Suprapubic skin (tissue), 4 donors: ENCODE measurements at regions not wholly inside any gene's neighbourhood (a gene's known extent, or its start where the extent isn't known, plus 50 kb on each side); places are given as distances from the start of the nearest gene placed in this dataset.
"Not testable (repeated sequence)": the region's sequence is repeated elsewhere in the genome, so short reads cannot be mapped to it uniquely, and the experiment has no call there.

Experiments used
- DNase-seq, 2 donors: peaks; one replicate each; pipeline ENCODE4 v3.0.0-alpha.2; 2019; ENCODE audit warnings: low spot score in 2 of 2
- H3K27ac ChIP-seq: fragments of 200-600 bp; sonication (generic); one replicate; pipeline ENCODE4 v1.5.1; 2019
- H3K27me3 ChIP-seq: fragments of 200-600 bp; sonication (generic); one replicate; pipeline ENCODE4 v1.5.1; 2019
- H3K36me3 ChIP-seq: fragments of 200-600 bp; sonication (generic); one replicate; pipeline ENCODE4 v1.5.1; 2019
- H3K4me1 ChIP-seq: fragments of 200-600 bp; sonication (generic); one replicate; pipeline ENCODE4 v1.5.1; 2019
- H3K4me3 ChIP-seq: fragments of 200-600 bp; sonication (generic); one replicate; pipeline ENCODE4 v1.5.1; 2019; ENCODE audit warnings: mild to moderate bottlenecking
- H3K9me3 ChIP-seq: fragments of 200-600 bp; sonication (generic); one replicate; pipeline ENCODE4 v1.5.1; 2019
- EP300 ChIP-seq: sonication (generic); formaldehyde crosslinking; IDR thresholded peaks from one replicate; pipeline ENCODE4 v1.6.1; 2017; ENCODE audit warnings: antibody characterized with exemption
- POLR2A ChIP-seq, 2 donors: fragments of 450-650 bp; IDR thresholded peaks; one replicate each; pipeline ENCODE4 v1.6.1; 2017; ENCODE audit warnings: antibody characterized with exemption in 2 of 2, mild to moderate bottlenecking in 2 of 2, moderate library complexity in 2 of 2
- POLR2AphosphoS5 ChIP-seq, 3 donors: sonication (generic); formaldehyde crosslinking; IDR thresholded peaks; one replicate each; pipeline ENCODE4 v1.6.1; 2017; ENCODE audit warnings: antibody characterized with exemption in 3 of 3
- WGBS: methylation state at CpG from one replicate; pipeline ENCODE4 v1.1.5; 2018; 5-methylcytosine and 5-hydroxymethylcytosine counted together
- TF ChIP-seq, protein P1 (sequence below), 2 donors: fragments of 200-600 bp in 1 of 2; fragments of 450-650 bp in 1 of 2; sonication (generic) in 1 of 2; IDR thresholded peaks; one replicate each; pipeline ENCODE4 v1.5.1; 2016 to 2019; ENCODE audit warnings: antibody characterized with exemption in 2 of 2, mild to moderate bottlenecking in 1 of 2, moderate library complexity in 1 of 2

DNA sequence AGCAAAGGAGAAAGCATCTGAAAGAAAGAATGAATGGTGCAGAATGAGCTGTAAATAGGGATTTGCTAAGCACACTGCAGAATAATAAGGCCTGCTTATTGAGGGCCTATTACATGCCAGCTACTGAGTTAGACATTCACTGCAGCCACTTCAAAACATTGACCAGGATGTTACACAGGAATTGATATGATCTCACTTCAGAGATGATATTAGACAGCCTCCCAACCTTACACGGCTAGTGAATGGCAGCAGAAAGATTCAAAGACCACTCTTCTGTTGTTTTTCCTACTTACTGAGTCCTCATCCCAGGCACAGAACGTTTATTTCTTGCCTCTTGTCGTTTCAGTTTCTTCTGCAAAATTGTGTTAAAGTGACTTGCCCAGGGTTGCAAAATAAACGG lies 1209.9 kb upstream of the WWC1 start:
- no peak for TF ChIP-seq POLR2A (IDR thresholded peaks at IDR 0.05)
- TF ChIP-seq, protein P1, sequence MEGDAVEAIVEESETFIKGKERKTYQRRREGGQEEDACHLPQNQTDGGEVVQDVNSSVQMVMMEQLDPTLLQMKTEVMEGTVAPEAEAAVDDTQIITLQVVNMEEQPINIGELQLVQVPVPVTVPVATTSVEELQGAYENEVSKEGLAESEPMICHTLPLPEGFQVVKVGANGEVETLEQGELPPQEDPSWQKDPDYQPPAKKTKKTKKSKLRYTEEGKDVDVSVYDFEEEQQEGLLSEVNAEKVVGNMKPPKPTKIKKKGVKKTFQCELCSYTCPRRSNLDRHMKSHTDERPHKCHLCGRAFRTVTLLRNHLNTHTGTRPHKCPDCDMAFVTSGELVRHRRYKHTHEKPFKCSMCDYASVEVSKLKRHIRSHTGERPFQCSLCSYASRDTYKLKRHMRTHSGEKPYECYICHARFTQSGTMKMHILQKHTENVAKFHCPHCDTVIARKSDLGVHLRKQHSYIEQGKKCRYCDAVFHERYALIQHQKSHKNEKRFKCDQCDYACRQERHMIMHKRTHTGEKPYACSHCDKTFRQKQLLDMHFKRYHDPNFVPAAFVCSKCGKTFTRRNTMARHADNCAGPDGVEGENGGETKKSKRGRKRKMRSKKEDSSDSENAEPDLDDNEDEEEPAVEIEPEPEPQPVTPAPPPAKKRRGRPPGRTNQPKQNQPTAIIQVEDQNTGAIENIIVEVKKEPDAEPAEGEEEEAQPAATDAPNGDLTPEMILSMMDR (IDR thresholded peaks at IDR 0.05) = no peak
- TF ChIP-seq POLR2AphosphoS5 (IDR thresholded peaks at IDR 0.05) = no peak
- no peak for TF ChIP-seq EP300
- Histone ChIP-seq H3K36me3 (no peaks in the 10 kb centered on the region), H3K27ac (no peak overlapping the region), H3K4me1 (no peaks in the 10 kb centered on the region), H3K9me3 (no peaks in the 10 kb centered on the region), H3K27me3 (no peaks in the 10 kb centered on the region), H3K4me3 (no peak overlapping the region)
- no peak for DNase-seq
- 54% methylated on average over 4 of the region's 4 CpGs for WGBS

DNA sequence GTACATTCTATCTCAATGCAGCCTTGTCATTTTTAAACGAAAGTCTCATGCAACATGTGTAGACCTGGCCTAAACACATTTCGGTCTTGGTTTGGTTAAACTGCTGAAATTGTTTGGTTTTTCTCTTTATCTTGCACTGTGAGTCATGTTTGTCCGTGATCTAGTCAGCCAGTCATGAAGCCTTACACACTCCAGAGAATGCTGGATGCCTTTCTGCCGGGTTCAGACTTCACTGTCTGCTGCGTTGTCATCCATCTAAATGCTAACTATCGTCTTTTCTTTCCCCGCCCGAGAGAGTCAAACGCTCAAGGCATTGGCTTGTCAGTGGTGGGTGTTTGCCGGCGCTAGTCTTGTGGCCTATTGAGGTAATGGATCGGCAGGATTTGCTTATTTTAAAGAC lies 1194.6 kb upstream of the WWC1 start:
- Histone ChIP-seq H3K36me3 (no peaks in the 10 kb centered on the region), H3K9me3 (no peaks in the 10 kb centered on the region), H3K27me3 (no peaks in the 10 kb centered on the region), H3K27ac (no peak overlapping the region), H3K4me3 (no peak overlapping the region), H3K4me1 (no peaks in the 10 kb centered on the region)
- TF ChIP-seq, protein P1 (IDR thresholded peaks at IDR 0.05) = no peak
- no peak for TF ChIP-seq POLR2AphosphoS5 (IDR thresholded peaks at IDR 0.05)
- no peak for TF ChIP-seq POLR2A (IDR thresholded peaks at IDR 0.05)
- no peak for TF ChIP-seq EP300
- 78% methylated on average over 12 of the region's 12 CpGs for WGBS
- no peak for DNase-seq

DNA sequence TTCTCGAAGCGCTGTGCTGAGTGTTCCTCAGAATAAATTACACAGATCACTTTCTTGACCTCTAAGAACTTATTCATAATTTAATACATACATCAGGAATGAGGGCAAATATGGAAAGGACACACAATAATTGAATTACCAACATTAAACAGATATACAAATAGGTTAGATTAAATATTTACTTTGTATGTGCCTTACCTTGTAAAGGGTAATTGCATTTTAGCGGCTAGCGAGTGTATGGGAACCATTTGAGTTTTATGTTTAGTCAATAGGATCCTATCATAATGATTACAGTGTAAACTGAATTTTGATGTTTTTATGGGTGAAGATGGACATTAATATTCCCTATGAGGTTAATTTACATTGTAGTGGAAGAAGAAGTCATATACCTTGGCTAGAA lies 1187.1 kb upstream of the WWC1 start:
- 83% methylated on average over 4 of the region's 4 CpGs for WGBS
- TF ChIP-seq POLR2AphosphoS5 (IDR thresholded peaks at IDR 0.05) = no peak
- TF ChIP-seq, protein P1 (IDR thresholded peaks at IDR 0.05) = no peak
- TF ChIP-seq EP300 = no peak
- no peak for TF ChIP-seq POLR2A (IDR thresholded peaks at IDR 0.05)
- no peak overlapping the region for H3K4me3 ChIP-seq
- no peak for DNase-seq
- H3K4me1 ChIP-seq = no peaks in the 10 kb centered on the region
- H3K27ac ChIP-seq = no peak overlapping the region
- H3K27me3 ChIP-seq = no peaks in the 10 kb centered on the region
- H3K36me3 ChIP-seq = no peaks in the 10 kb centered on the region
- H3K9me3 ChIP-seq = no peaks in the 10 kb centered on the region

DNA sequence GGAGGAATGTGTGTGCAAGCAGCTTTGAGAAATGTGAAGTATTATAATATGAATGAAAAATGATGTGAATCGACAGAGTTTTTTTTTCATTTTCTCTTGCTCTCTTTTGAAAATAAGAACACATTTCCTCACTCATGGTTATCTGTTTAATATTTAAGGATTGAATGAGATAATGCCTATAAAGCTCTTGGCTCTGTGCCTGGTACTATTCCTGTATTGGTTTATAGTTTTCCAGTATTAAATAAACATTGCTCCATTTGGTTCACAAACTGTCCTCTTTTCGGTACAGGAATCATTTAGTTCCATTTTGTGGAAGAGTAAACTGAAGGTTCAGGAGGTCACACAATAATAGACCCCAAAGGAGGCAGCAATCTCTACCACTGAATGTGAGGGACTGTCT lies 1185.5 kb upstream of the WWC1 start:
- Histone ChIP-seq H3K9me3 (no peaks in the 10 kb centered on the region), H3K36me3 (no peaks in the 10 kb centered on the region), H3K27me3 (no peaks in the 10 kb centered on the region), H3K4me1 (no peaks in the 10 kb centered on the region), H3K4me3 (no peak overlapping the region), H3K27ac (no peak overlapping the region)
- no peak for DNase-seq
- TF ChIP-seq POLR2A (IDR thresholded peaks at IDR 0.05) (no peak), EP300 (no peak), POLR2AphosphoS5 (IDR thresholded peaks at IDR 0.05) (no peak)
- TF ChIP-seq, protein P1 (IDR thresholded peaks at IDR 0.05) = no peak
- 43% methylated on average over 2 of the region's 2 CpGs for WGBS

DNA sequence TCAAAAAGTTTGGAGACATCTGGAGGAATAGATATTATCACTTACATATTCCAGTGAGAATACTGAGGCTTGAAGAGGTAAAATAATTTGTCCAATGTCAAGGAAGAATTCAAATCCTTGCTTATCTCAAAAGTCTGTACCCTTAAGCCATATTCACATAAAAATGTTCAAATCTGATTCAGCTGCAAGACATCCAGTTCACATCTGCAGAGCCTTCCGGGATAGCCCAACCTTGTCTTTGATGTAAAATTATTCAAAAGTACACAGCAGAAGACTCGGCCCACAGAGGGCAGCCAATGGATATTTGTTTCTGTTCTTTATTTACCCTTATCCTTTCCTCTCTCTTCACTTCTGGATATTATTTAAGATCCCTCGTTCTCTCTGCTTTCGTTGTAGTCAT lies 1183.8 kb upstream of the WWC1 start:
- Histone ChIP-seq H3K4me3 (no peak overlapping the region), H3K9me3 (no peaks in the 10 kb centered on the region), H3K27ac (no peak overlapping the region), H3K27me3 (no peaks in the 10 kb centered on the region), H3K36me3 (no peaks in the 10 kb centered on the region), H3K4me1 (no peaks in the 10 kb centered on the region)
- no peak for DNase-seq
- TF ChIP-seq EP300 (no peak), POLR2AphosphoS5 (IDR thresholded peaks at IDR 0.05) (no peak), POLR2A (IDR thresholded peaks at IDR 0.05) (no peak)
- TF ChIP-seq, protein P1 (IDR thresholded peaks at IDR 0.05) = no peak
- WGBS = 47% methylated on average over 4 of the region's 4 CpGs

DNA sequence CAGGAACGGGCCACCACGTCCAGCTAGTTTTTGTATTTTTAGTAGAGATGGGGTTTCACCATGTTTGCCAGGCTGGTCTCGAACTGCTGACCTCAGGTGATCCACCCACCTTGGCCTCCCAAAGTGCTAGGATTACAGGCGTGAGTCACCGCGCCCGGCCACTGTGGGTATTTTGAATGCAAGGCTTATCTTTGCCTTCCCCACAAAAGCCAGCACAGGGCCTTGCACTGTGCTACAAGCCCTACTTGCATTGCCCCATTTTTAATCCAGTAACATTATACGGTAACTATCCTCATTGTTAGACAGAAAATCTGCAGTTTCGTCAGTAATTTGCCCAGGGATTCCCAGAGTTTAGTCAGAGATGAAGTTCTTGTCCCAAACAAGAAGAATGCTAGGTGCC lies 1183.2 kb upstream of the WWC1 start:
- not testable (repeated sequence) for H3K9me3 ChIP-seq, H3K27ac ChIP-seq, H3K36me3 ChIP-seq, DNase-seq, H3K27me3 ChIP-seq, H3K4me1 ChIP-seq, H3K4me3 ChIP-seq
- 94% methylated on average over 9 of the region's 9 CpGs for WGBS
